ENCODE measurements at regions not wholly inside any gene's neighbourhood (a gene's known extent, or its start where the extent isn't known, plus 50 kb on each side); places are given as distances from the start of the nearest gene placed in this dataset.
A peak's percentile ranks its signal among the peaks of the same experiment; 100 is the strongest.

DNA sequence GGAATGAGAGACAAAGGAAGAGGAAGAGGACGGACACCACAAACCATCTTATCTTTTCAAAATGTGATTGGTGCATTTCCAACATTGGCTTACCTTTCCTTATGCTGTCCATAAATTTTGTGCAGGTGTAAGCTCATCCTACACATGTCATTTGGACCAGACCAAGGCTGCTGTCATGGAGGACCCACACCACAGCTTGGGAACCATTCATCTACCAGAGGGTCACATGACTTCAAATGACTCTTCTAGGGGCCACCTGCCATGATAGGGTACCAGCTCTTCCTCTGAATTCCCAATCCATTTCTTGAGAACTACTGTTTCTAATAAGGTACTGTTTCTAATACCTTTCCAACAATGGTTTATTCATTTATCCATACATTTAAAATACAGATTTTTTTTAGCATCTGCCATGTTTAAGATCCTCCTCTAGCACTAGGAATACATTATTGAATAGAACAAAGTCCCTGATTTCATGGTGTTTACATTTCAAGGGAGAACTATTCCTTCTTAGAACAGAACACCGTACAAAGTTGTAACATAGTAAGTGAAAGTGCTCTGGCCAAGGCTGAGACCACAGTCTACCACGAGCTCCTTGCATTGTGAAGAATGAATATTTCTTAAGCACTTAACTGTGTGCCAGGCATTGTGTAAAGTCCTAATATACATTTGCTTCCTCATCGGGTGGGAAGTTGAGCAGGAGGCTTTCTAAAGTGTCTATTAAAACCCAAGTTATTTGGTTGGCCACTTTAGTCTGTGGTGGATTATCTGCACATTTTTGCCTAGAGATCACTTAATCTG lies 246.1 kb upstream of the FN1 start:
- no peak for DNase-seq

DNA sequence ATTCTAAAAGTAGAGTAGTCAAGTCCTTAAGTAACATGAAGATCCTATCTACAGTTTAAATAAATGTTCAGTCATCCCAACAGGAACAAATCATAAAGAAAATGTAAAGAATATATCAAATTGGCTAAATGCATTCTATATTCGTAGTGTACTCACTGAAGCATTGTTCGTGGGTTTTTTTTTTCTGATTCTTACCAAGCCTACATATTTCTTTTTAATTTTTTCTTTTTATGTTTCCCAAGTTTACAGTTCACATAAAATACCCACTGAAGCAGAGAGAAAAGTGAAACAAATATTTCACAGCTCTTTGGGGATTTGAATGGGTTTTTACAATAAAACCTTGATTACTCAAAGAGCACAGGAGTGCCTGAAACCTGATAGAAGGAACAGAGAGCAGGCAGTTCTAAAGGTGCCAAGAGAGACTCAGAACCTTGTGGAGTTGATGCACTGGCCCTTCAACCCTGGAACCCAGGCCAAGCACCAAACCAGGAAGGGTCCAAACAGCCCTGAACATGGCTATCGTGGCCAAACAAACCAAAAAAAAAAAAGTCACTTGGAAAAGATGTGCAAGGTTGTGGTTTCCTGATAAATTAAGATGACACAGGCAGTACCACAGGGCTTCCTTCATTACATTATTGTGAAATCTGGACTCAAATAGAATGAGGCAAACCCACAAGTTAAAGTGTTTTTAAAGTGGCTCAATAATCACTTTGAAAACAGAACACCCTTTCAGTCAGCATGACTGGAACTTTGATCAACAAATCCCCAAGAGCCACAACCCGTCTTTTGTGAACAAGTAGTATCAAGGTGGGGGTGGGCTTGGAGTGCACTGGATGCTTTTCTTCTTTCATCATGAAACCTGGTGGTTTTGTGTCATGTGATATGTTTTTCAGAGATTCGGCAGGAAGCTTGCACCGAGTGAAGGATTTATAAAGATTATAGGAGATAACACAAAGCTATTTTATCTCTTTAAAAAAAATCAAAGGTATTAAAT lies 245.0 kb upstream of the FN1 start:
- peak; percentile 21 for DNase-seq

DNA sequence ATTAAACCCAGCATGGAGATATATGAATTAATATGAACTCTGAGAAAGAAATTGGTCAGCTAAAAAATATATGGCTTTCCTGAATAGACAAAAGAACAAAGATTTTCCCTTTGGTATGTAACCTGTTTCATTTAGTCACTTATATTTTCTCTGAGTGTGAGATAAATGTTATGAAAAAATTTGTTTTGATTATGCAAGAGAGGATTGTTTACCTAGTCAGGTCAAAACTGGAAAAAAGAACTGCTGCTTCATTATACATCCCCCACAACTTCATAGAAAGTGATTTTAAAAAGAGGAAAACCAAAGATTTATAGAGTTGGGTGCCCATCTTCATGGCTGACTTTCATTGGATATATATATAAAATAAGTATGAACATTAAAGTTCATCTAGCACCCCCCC lies 242.2 kb upstream of the FN1 start:
- no peak for DNase-seq

DNA sequence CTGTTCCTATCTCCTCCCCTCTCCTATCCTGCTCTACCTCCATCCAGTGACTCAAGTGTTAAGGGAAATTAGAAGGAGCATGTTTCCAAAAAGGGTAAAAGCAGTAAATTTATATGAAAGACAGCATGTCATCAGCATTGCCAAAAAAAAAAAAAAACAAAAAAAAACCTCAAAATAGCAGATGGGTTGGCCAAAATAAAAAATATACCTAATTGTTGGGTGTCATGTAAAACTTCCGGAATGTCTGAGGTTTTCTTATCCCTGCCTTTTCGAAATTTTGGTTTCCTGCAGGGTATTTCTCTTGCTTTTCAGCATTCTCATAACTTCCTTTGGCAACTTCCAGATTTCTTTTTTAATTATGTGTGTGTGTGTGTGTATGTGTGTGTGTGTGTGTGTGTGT lies 241.6 kb upstream of the FN1 start:
- no peak for DNase-seq

DNA sequence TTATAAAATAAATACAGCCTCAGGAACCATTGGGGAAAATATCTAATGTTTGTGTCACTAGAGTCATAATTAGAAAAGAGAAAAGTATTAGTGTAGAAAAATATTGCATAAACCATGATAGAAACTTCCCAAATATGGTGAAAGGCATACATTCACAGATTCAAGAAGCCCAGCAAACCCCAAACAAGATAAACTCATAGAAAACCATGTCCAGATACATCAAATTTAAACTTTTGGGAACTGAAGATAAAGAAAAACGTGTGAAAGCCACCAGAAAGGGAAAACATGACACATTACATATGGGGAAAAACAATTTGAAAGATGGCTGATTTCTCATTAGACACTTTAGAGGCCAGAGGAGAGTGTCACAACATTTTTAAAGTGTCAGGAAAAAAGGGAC lies 236.5 kb upstream of the FN1 start:
- no peak for DNase-seq

DNA sequence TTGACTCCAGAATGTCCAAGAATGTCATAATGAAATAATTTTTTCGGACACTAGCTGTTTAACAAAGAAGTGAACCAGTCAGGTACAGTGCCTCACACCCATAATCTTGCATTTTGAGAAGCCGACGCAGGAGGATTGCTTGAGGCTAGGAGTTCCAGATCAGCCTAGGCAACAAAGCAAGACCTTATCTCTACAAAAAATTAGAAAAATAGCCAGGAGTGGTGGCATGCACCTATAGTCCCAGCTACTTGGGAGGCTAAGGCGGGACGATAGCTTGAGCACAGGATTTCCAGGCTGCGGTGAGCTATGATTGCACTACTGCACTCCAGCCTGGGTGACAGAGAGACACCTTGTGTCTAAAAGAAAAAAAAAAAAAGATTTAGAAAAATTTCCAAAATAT lies 235.8 kb upstream of the FN1 start:
- DNase-seq: no peak

DNA sequence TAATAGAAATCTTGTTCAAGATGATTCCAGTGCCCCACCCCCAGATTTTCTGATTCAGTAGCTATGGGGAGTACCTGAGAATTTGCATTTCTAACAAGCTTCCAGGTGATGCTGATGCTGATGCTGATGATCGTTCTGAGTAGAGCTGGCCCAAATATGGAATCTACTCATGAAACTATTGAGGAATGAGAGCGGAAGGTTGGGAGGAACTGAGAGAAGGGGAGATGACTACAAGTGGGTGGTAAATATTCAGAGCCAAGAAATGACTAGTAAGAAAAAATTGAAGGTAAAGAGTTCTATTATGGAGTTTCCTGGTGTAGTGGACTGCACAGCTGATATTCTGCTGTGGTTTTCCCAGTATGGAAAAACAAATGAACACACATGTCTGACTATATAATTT lies 235.4 kb upstream of the FN1 start:
- DNase-seq: no peak

DNA sequence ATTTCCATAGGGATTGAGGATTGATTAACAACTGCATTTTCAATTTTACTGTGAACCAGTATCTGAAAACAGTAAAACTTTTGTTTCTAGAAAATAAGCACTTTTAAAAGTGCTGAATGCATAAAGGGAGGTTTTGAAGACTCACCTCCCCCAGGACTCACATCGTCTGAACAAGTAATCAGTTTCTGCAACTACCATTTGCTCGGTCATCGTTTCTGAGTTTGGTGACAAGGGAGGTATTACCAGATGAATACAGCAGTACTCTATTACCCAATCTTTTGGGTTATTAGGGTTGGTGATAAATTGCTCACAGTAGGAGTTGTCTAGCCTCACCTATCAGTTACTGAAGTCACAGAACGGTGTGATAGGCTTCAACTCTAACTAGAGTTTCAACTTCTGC lies 234.5 kb upstream of the FN1 start:
- DNase-seq: no peak

DNA sequence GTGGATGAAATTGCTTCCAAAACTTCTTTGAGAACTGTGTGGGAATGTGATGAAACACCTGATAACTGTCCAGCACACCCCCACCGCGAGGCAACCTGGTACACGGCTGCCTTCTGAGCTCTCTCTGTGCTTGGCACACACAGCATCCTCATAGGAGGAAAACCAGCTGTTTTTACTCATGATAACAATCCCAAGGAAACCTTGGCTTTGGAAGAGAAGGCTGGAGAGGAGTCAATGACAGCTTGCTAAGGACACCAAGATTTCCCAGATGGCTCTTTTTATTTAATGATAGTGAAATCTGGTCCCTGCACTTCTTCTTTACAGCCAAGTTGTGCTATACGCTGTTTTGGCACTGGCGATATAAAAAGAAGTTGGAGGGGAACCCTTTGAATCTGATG lies 232.5 kb upstream of the FN1 start:
- no peak for DNase-seq

DNA sequence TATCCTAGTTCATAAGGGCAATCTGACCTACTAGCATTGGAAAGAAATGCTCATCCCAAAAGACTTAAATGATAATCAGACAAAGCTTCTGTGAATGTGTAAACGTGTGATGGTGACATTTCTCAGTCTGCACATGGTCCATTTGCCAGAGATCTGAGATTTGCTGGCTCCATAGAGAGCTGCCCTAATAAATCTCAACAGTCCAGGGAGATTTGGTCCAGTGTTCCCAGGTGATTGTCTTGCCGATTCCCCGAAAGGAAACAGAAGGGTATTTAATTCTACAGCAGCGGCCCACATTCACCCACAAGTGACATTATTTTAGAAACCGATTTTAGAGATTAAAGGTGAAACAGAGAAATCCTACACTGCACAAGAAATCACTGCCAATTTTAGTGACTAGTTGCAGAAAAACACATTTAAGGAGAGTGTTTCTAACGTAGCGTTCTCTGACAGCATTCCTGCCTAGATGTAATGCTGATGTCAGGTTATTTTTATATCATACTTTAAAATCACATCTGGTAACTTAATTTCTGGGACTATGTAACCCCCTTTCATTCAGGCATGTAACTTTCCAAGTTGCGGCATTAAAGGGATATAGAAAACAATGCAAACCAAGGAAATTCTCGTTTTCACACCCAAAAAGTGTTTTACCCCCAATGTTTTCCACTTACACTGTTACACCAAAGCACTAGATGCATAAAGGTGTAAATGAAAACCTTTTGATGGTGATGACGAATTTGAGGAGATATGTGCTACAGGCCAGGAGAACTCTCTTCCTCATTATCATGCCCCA lies 231.9 kb upstream of the FN1 start:
- no peak for DNase-seq

DNA sequence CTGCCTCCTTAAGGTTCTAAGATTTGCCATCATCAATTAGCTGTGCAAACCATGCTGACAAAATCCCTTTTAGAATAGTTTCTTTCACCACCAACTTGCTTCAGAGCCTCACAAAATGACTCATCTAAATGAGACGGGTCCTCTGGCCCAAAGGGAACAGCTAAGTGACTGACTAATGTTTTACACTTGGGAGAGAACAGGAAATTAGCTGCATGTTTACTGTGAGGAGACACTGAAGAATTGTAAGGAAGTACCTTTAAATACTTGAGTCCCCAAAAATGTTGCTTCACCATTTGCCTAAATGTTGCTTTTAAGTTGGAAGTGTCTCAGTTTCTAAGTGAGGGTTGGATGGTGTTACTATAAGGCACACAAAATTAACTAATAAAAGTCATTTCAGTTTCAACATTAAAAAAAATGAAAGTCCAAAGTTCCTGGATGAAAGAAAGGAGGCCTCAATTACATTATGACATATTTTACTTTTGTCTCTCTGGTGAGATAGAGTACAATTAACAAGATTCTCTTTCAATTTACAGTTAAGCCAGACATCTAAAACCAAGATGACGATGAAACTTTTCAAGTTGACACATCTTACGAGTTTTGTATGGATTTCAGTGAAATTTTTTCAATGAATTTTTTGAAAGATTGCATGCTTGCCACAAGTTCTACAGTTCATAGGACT lies 229.1 kb upstream of the FN1 start:
- no peak for DNase-seq

DNA sequence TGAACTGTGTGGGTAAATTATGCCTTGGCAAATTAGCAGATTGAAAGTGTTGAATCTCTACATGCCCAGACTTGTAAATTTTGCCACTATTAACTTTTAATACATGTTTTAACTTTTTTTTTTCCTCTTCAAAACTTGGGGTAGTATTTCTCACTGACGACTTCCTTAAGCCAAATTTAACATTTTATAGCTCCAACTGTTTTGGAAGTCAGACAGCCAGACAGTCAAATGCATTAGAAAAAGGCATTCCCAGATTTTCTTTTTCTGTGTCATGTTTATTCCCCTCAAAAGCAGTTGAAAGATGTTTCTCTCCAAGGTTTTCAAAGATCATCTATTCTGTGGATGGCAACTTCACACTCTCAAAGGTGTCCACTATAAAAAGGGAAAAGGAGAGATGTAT lies 226.8 kb upstream of the FN1 start:
- no peak for DNase-seq

DNA sequence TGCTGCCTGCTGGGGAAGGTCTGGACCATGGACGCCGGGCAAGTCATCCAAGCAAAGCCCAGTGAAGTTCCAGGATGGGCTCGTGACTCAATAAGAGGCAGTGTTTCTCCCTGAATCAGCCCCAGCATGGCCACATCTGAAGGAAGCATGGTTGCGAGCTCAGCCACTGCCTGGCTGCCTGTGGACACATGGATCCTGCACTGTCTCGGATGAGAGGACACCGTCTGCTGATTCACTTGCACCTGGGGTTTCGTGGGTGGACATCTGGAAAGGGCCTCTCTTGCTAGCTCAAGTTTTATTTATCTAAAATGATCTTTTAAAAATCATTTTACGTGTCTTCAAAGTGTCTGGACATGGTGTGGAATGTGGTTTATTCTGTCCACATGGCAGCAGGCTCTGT lies 224.8 kb upstream of the FN1 start:
- no peak for DNase-seq

DNA sequence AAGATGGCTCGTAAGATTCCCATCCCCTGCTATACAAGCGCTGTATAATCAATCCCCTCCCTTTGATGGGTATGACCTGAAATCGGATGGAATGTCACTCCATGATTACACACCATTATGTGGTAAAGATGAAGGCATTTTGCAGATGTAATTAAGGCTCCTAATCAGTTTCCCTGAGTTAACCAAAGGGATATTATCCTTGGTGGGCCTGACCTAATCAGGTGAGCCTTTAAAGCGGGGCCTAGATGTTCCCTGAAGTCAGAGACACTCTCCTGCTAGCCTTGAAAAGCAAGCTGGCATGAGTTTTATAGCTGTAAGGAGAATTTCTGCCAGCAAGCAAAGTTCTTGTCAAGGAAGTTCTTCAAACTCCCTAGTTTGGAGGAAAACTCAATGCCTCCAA lies 223.8 kb upstream of the FN1 start:
- DNase-seq: no peak

DNA sequence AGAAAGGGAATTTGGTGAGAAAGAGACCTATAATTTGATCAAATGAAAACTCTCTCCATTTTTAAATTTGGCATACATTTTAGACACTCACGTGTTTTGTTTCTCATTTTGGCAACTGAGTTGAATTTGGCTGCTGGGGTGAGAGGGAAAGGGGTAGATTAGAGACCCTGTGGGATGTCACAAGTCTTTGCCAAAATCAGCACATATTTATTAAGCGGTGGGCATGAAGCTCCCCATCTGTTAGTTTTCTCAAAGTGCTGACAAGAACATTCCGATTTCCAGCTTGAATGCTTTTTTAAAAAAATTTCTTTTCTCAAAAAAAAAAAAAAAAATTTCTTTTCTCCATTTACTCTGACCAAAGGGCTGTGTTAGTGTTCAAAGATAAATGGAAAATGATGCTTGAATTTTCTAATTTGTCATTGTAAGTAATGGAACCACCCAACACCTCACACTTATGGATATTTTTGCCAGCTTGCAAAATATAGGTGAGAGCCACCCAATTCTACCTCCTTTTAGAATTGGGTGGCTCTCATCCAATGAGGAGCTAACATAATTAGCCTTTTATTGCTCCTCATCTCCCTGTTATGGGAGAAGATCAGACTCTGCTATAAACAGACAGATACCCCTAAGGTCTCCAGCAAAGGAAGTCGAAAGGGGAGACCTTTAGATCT lies 222.9 kb upstream of the FN1 start:
- no peak for DNase-seq

DNA sequence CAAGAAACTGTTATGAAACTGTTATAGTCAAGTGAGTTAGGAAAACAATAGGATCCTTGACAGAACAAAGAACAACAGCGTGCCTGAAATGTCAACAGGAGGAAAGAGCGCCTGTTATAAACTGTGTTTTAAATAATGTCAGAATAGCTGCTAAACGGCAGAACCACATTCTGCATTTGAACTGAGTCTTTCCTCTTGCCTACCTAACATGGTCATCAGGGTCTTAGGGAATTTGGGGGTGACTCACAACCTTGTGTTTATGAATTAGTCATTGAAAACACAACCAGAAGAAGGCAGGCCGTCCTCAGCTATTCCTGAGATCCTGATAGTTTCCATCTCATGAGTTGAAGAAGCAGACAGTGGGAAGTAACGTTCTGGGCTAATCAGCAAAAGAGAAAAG lies 222.0 kb upstream of the FN1 start:
- DNase-seq: no peak

DNA sequence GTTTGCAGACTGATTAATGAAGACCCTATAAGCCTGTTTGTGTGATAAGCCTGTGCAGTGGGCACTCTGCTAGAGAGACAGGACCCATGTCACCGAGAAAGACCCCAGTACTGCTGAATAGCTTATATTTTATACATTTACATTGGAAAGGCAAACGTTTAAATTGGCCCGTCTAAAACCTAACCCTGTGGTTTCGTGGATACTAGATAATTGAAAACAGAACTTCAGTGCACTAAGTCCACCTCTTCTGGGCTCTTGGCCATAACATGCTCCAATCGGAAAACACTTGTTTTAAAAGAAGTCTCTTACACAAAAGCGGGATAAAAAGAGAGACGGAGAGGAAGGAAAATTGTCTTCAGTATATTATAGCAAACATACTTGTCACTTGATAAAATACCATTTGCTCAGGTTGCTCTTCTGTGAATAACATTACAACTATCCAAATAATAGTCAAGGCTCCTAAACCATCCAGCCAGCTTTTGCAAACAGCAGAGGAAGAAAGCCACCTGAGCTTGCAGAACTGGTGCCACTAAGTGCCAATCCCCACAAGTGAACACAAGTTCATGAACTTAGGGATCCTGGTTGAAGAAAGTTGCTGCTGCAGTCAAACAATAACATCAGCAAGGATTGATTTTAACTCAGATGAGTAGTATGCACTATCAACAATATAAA lies 218.4 kb upstream of the FN1 start:
- DNase-seq: no peak

DNA sequence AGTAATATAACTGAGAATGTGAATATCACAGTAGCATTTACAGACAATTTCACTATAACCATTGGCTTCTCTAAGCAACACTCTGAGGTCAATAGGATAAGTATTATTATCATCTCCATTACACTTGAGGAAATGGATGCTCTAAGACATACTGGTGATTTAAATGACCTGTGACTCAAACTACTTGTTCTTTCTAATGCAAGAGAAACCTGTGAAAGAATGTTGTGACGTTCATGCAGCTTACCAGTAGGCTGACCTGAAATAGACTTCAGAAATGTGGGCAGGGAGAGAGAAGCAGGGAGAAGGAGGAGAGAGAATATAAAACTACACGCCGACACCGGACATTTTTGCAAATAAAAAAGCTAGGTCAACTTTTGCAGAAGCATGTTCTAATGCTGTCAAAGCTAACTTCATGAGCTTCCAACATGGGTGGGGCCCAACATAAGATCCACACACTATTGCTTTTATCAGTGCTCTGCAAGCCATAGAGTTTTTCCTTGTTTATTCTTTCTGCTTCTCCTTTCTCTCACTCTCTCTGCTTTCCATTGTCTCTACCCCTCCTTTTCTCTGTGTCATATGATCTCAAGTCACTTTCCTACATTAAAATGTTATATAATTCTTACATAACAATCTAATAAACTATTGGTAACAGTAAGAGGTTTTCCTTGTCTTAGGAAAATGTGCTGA lies 217.6 kb upstream of the FN1 start:
- DNase-seq: no peak

DNA sequence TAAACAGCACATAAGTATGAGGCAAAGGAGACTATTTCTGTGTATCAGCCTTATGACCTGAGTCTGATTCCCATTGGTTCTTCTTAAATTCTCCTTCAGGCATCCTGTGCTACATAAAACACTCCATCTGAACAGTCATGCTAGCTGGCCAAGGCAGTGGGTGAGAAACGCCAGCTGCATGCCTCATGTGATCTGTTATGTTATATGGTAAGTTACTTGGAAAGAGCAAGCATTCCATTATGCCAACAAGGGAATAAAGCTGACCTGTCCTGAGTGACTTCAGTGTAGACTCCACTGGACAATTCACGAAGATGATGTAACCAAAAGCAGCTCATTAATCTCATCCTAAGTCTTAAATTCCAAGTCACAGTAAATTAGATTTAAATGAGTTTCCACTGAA lies 216.5 kb upstream of the FN1 start:
- no peak for DNase-seq

DNA sequence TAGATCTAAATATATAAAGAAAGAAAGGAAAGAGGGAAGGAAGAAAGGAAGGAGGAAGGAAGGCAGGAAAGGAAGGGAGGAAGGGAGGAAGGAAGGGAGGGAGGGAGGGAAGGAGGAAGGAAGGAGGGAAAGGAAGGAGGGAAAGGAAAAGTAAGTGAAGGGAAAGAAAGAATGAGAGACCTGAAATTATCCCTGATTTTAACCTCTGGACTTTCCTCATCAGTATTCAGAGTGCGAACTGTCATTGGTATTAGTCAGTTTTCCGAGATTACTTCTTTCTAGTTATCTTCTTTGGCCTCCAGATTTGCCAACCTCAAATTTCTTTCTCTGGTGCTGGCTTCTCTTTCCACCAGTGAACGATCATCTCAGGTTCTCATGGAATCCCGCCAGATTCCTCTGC lies 215.5 kb upstream of the FN1 start:
- no peak for DNase-seq
